Endothelial cell (in vitro differentiated cells): ENCODE measurements at regions not wholly inside any gene's neighbourhood (a gene's known extent, or its start where the extent isn't known, plus 50 kb on each side); places are given as distances from the start of the nearest gene placed in this dataset.

Source experiments
- DNase-seq: peaks from one replicate; pipeline ENCODE4 v3.0.0; 2021; ENCODE audit warnings: low spot score
- H3K27ac Mint-ChIP-seq: one replicate; pipeline ENCODE4 v1.8.0; 2021; ENCODE audit warnings: mixed read lengths, inconsistent platforms; ENCODE audit not compliant: unreplicated experiment
- H3K27me3 Mint-ChIP-seq: one replicate; pipeline ENCODE4 v1.8.0; 2021; ENCODE audit warnings: mild to moderate bottlenecking, moderate library complexity, mixed read lengths, inconsistent platforms; ENCODE audit not compliant: unreplicated experiment
- H3K36me3 Mint-ChIP-seq: one replicate; pipeline ENCODE4 v1.8.0; 2021; ENCODE audit warnings: mild to moderate bottlenecking, low read depth, mixed read lengths, inconsistent platforms; ENCODE audit not compliant: unreplicated experiment
- H3K4me1 Mint-ChIP-seq: one replicate; pipeline ENCODE4 v1.8.0; 2021; ENCODE audit warnings: mild to moderate bottlenecking, mixed read lengths, inconsistent platforms; ENCODE audit not compliant: unreplicated experiment
- H3K4me3 Mint-ChIP-seq: one replicate; pipeline ENCODE4 v1.8.0; 2021; ENCODE audit warnings: mild to moderate bottlenecking, mixed read lengths, inconsistent platforms; ENCODE audit not compliant: unreplicated experiment
- H3K9me3 Mint-ChIP-seq: one replicate; pipeline ENCODE4 v1.8.0; 2021; ENCODE audit warnings: mixed read lengths, inconsistent platforms; ENCODE audit not compliant: unreplicated experiment
- TF ChIP-seq, protein P1 (sequence below): fragments of 200-600 bp; sonication (generic); IDR thresholded peaks from one replicate; pipeline ENCODE4 v1.5.0; 2021; ENCODE audit warnings: antibody characterized with exemption; ENCODE audit not compliant: unreplicated experiment

DNA sequence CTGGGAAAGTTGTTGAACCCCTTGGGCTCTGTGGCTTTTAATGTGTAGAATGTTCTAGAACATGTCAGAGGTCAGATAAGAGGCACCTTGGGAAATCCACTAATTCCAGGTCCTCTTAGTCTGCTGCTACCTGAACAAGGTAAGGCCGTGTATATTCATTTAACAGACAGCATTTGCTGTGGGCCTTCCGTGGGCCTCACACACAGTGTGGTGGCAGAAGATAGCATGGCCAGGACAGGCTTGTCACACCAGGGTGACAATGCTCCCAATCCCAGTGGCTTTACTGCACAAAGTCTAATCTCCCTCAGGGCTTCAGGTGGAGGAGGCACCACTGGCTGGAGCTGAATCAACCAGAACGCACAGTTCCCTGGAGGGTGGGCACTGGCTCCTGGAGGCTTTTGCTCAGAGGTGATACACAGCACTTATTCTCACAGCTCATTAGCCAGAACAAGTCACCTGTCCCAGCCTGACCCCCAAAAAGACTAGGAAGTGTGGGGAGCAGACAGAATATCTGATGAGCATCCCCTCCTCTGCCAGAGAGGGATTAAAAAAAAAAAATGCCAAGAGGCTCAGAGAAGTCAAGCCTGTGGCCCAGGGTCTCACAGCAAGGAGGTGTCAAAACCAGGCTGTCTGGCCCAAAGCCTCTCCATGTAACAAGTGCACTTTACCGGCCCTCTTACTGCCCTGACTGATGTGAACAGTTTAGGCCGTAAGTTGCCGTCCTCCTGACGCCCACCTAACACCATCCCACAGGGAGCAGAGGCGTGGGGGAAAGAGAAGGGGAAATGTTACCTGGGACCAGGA is 216.9 kb upstream of the RAB6C start:
- DNase-seq = no peak

DNA sequence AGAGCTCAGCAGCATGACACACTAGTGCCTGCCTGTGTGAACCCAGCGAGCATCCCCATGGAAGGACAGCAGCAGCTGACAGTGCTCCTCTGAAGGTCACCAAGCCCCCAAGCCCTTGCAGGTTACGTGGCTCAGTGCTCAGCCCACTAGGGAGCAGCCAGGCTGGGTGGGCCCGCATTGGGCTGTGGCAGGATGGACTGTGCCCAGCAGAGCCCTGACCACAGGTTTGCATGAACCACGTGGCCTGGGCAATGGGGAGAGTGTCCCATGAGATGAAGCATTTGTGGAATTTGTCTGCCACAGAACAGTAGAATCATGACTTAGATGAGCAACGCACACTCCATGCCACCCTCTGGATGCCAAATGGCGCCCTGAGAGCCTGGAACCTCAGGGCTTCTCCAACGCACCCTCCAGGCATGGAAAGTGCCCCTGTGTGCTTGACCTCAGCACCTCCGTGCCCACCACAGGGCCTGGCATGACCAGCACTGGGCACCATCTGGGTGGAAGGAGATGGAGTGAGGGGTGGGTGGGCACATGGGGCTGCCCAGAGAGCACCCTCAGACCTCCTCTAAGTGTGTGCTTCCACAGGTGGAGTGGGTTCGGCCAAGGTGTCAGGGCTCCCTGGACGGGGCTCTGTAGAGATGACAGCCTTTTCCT is 216.1 kb upstream of the RAB6C start:
- Mint-ChIP-seq H3K27me3 (peaks cover 5% of the 10 kb centered on the region), H3K9me3 (no peaks in the 10 kb centered on the region), H3K36me3 (no peaks in the 10 kb centered on the region), H3K27ac (no peak overlapping the region), H3K4me3 (no peak overlapping the region), H3K4me1 (peaks cover 2% of the 10 kb centered on the region)
- TF ChIP-seq, protein P1, sequence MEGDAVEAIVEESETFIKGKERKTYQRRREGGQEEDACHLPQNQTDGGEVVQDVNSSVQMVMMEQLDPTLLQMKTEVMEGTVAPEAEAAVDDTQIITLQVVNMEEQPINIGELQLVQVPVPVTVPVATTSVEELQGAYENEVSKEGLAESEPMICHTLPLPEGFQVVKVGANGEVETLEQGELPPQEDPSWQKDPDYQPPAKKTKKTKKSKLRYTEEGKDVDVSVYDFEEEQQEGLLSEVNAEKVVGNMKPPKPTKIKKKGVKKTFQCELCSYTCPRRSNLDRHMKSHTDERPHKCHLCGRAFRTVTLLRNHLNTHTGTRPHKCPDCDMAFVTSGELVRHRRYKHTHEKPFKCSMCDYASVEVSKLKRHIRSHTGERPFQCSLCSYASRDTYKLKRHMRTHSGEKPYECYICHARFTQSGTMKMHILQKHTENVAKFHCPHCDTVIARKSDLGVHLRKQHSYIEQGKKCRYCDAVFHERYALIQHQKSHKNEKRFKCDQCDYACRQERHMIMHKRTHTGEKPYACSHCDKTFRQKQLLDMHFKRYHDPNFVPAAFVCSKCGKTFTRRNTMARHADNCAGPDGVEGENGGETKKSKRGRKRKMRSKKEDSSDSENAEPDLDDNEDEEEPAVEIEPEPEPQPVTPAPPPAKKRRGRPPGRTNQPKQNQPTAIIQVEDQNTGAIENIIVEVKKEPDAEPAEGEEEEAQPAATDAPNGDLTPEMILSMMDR = no peak
- DNase-seq = no peak

More for the DNA sequence above, 216.9 kb upstream of the RAB6C start:
- Mint-ChIP-seq H3K9me3 (no peaks in the 10 kb centered on the region), H3K27me3 (peaks cover 5% of the 10 kb centered on the region), H3K27ac (no peak overlapping the region), H3K4me3 (no peak overlapping the region), H3K36me3 (no peaks in the 10 kb centered on the region), H3K4me1 (peaks cover 6% of the 10 kb centered on the region)
- TF ChIP-seq, protein P1 = no peak

DNA sequence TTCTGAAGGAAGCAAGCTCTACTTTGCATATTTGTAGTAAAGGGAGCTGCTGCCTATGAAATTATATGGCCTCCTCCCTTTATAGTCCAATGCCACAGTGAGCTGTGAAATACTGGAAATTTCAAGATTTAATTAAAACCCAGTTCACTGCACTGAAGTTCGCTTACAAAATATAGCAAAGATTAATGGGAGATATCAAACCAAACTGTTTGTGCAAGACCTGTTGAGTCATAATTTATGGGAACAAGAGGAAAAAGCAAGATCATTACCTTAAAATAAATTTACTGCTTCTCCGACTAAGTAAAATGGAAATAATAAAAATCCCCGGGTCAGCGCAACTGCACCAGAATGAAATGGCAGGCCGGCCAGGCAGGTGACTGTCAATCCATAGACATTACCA is 215.5 kb upstream of the RAB6C start:
- no peak overlapping the region for H3K4me3 Mint-ChIP-seq

DNA sequence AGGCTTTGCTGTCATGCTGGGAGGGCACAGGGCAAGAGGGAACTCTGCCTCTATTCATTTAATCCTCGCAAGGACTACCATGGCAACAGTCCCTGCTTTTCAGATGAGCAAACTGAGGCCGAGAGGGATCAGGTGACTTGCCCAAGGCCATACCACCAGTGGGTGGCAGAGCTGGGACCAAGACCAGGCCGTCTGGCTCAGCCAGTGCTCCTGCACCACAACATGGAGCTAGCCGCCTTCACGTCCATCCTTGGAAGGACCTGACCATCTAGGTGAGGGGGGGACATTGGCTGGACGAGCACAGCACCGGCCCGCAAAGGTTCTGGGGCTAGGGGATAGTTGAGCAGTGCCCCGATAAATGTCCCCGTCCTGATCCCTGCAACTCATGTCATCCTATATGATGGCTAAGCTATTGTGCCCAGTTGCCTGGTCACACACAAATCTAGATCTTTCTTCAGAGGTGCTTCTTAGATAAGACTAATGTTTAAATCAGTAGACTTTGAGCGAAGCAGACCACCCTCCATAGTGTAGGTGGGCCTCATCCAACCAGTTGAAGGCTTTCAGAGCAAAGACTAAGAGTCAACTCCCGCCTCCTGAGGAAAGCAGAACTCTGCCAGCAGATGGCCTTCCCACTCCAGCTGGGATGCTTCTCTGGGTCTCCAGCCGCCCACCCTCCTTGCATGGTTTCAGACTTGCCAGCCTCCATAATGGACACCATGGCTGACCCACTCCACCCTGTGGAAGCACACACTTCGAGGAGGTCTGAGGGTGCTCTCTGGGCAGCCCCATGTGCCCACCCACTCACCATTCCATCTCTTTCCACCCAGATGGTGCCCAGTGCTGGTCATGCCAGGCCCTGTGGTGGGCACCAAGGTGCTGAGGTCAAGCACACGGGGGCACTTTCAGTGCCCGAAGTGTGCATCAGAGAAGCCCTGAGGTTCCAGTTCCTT is 214.8 kb upstream of the RAB6C start:
- DNase-seq = no peak
- H3K4me3 Mint-ChIP-seq = no peak overlapping the region
- no peaks in the 10 kb centered on the region for H3K4me1 Mint-ChIP-seq
- no peaks in the 10 kb centered on the region for H3K36me3 Mint-ChIP-seq
- no peak overlapping the region for H3K27ac Mint-ChIP-seq
- H3K9me3 Mint-ChIP-seq = no peaks in the 10 kb centered on the region
- H3K27me3 Mint-ChIP-seq = peaks cover 5% of the 10 kb centered on the region
- TF ChIP-seq, protein P1 = no peak

More for the DNA sequence above, 215.5 kb upstream of the RAB6C start:
- Mint-ChIP-seq H3K27me3 (peaks cover 5% of the 10 kb centered on the region), H3K36me3 (no peaks in the 10 kb centered on the region), H3K4me1 (no peaks in the 10 kb centered on the region), H3K9me3 (no peaks in the 10 kb centered on the region), H3K27ac (no peak overlapping the region)
- no peak for DNase-seq
- TF ChIP-seq, protein P1 = no peak
